Activated CD4-positive, alpha-beta T cell treated with anti-CD3 and anti-CD28 coated beads, Interleukin-10, Interleukin-2, amounts not matched to agents 100 ng/mL and 50 ng/mL, durations not matched to agents 16 hours and 8 hours (primary cell): ENCODE measurements at regions not wholly inside any gene's neighbourhood (a gene's known extent, or its start where the extent isn't known, plus 50 kb on each side); places are given as distances from the start of the nearest gene placed in this dataset.

ENCODE experiments used
- DNase-seq: peaks from one replicate; pipeline ENCODE4 v3.0.0-alpha.2; 2020

DNA sequence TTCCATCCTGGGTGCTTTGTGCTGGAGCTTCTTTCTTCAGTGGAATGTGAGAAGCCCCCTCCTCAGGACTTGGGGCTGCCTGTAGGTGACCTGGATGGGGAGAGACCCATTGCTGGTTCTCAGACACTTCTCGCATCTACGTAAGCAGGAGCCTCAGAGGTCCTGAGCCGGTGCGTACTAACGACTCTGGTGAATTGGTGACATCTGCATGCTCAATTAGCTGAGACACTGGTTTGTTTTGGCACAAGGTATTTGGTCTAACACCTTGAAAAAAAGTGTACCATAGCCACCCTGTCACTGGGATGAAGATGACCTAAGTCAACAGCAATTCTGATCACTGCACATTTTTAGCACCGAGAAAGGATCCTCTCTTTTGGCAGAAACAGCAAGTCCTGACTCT is 57.7 kb downstream of the LRRC30 start:
- DNase-seq, result no peak

DNA sequence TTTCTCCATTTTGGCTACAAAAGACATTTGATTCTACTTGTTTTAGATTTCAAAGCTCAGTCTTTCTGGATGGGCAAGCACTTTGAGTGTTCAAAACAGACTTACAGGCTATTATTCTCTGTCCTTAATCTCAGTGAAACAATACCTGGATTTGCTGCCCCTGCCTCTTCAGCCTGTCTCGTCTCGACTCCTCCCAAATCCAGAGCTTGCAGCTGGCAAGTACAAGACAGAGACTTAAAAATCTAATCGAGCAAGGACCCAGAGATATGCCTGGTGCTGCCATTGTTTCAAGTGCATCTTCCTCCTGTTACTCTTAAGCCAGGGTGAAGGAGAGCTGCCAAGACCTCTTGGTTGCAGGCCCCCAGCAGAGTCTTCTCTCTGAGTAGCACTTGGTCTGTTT is 59.2 kb downstream of the LRRC30 start:
- no peak for DNase-seq

DNA sequence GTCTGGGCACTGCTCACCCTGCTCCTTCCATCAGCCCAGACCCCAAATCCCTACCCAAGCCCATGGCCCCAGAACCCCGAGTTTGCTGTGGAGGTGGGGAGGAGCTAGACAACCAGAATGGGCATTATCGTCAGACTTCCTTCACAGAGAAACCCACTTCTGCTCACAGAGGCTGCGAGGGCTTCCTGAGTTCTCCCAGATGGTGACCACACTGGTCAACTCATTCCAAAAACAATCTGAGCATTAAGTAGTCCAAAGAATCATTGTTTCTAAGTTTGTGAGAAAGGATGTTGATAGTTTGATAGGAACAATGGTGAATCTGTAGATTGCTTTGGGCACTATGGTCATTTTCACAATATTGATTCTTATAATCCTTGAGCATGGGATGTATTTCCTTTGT is 60.2 kb downstream of the LRRC30 start:
- no peak for DNase-seq

DNA sequence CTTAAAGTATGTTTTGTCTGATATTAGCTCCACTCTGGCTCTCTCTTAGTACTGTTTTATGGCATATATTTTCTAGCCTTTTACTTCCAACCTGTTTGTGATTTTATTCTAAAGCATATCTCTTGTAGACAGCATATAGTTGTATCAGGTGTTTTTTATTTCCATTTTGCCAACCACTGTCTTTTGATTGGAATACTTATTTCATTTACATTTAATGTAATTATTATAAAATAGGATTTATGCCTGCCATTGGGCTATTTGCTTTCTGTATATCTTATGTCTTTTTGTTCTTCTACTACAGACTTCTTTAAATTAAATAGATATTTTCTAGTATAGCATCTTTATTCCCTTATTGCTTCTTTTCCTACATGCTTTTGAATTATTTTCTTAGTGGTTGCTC is 67.3 kb downstream of the LRRC30 start:
- DNase-seq, result no peak

DNA sequence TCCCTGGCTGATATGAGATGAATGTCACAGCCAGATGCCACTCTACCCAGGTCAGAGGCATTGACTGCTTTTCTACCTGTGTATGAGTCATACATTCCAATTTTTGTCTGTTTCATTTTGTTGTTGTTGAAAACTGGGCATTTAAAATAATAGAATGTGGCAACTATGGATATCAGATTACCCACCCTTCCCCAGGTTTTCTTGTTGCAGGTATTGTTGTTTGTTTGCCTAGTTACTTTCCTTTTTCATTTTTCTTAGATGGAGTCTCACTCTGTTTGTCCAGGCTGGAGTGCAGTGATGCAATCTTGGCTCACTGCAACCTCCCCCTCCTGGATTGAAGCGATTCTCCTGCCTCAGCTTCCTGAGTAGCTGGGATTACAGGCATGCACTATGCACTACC is 70.2 kb downstream of the LRRC30 start:
- no peak for DNase-seq

DNA sequence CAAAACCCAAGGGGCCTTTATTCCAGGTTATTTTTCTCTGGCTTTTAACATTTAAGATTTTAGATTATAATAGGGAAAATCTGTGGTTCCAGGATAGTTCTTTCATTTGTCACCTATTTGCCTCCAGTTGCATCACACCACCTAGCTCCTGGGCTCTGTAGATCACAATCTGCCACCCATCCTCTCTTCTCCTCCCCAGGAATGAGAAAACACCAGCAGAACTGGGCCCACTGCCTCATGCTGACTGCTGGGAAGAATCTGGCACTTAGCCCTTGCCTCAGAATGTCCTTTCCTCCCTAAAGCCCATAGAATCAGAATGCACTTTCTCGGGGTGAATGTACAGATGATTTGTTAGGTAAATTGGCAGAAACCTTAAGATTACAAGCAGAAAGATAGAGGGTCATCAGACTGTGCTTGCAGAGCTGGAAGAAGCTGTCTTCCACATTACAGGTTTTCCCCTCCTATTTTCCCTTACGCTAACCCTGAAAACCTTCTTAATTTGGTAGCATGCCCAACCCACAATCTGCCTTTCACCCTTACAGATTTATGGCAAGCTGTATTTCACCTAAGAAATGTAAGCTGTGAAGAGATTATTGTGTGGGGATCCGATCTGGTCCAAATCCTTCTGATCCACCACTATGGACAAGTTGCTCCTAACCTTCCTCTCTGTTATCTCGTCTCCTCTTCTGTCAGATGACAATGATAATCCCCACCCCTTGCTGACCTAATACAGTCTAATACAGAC is 72.6 kb downstream of the LRRC30 start:
- no peak for DNase-seq

DNA sequence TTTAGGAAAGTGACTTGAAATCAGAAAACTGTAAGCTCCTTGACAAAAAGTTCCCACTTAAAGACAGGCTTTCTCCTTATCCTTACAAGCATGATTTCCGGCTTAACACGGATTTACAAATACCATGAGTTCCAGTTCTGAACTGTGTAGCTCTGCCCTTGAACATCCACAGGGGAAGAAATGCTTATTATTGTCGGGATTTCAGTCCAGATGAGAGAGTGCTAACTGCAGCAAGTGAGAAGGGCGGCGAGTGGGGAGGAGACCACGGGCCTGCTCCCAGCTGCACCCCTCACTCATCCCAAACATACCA is 73.1 kb downstream of the LRRC30 start:
- DNase-seq, result no peak

DNA sequence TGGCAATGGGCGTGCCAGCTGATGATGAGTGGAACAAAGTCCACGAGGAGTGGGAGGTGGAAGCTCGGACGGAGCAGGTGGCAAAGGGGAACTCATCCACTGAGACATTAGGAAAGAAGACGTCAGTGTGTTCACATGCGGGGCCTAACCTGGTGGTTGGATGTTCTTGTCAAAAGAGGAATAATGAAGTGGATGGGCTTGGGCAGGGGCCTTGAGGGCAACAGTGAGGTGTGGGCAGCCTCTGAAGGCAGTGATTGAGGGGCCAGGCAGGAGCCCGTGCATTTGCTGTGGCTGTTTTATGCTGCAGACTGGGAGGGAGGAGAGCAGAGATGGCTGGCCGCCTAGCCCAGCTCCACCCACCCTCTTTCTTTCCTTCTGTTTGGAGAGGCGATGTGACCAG is 74.5 kb downstream of the LRRC30 start:
- DNase-seq, result no peak

DNA sequence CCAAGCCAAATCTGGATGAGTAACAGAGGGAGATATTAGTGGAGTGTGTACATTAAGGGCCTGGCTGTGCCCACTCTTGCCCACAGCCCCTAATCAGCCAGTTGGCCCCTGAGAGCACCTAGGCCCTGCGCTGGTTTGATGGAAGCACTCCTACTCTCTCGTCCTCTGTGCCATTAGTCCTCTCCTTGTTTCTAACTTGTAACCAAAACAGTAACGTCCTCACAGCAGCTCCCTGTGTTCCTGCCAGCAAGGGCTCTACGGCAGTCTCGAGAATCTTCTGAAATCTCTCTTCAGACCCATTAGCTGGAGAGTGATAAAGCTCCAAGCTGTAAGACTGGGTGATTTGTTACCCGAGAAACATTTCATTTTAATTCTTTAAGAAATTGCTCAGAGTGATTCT is 76.1 kb downstream of the LRRC30 start:
- no peak for DNase-seq

DNA sequence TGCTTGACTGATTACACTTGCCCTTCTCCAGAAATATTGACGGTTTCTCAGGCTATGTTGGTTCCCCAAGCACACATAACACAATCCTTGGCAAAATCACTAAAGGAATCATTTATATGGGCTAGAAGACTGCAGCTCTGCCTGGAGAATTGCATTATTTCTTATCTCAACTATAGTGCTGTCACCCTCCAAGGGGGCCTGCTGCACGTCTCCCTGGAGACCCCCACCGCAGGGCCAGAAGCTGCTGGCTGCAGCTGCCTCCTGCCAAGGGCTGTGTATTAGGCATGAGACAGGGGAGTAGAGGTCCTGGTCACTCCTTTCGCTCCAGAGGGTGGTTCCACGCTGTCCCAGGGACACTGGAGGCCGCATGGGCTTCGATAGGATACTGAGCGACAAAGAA is 76.6 kb downstream of the LRRC30 start:
- no peak for DNase-seq

DNA sequence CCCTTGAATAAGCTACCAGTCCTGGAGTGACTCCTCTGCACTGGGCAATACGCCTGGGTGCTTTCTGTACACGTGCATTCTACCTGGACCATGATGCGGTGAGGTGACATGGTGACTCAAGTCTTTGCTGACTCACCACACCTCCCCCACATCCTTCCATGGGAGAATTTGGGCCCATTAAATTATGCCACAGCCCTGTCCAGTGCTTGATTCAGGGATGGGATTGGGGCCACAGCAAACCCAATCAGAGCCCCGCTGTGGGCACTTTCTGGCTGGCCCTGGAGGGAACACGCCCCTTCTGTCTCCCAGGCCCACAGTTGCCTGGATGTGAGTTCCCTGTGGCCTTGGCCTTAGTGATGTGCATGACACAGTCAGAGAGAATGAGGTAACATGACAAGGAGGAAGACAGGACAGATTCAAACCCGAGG is 86.9 kb downstream of the LRRC30 start:
- DNase-seq, result no peak

DNA sequence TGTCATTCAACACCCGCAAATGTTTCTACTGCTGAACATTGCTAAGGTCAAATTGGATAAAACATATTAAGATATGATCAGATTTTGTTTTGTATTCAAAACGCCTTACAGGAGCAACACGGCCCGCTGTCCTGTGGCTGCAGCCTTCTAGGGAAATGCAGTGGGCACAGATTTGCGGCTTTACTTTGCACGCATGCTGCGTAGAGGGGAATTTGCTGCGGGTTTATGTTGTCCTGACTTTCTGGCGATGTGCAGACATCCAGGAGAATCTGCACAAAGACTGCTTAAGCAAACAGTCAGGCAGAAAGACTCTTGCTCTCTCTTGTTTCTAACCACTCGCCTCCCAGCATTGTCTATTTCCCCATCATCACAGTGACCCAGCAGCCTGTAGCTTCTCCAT is 88.3 kb downstream of the LRRC30 start:
- no peak for DNase-seq

DNA sequence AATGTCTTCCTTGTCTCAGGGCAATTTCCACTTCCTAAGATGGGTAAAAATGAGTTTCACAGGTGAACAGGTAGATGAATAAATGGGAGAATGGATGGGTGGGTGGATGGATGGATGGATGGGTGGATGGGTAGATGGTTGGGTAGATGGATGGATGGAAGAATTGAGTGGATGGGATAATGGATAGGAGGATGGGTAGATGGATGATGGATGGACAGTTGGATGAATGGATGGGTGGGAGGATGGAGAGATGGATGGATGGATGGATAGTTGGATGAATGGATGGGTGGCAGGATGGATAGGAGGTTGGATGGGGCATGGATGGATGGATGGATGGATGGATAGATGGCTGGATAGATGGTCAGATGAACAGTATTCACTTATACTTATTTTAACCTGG is 90.9 kb downstream of the LRRC30 start:
- DNase-seq, result no peak

DNA sequence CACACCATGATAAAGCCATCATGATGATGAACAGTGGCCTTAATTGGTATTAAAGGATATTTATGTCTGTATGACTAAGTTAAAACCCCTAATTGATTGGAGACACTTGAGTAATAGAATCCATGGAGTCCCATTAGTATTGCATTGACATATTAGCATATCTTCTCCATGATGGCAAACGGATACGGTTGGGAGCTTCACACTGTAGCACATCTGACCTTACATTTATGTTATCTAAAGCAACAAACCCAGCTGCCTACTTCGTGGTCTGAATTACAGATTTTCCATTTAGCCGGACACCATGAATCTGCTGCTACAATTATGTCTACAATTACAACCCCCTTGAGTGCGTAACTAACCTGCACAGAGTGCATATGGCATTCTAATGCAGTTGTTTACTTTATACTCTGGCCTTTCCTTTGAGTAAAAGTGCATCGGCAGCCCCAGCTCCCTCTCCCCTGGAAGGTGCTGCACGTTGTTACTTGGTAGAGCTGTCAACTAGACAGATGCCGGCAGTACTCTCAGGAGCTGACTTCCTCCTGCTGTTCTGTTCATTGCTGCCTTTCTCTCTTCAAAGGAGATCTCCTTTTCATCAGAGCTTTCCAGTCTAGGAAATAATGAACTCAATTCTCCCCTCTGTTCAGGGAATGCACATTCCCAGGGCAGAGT is 92.1 kb downstream of the LRRC30 start:
- no peak for DNase-seq

DNA sequence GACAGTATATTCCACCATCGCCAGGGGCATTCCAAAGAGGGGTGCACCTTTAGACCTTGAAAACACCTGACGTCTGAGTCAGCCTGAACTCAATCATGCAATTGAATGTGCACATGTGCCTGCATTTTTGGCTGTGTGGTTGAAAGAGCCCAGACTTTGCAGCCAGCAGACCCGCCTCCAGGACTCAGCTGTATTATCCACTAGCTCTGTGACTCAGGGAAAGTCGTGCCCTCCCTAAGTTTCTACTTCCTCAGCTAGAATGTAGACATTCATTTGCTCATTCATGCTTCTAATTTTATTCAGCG is 94.2 kb downstream of the LRRC30 start:
- no peak for DNase-seq

DNA sequence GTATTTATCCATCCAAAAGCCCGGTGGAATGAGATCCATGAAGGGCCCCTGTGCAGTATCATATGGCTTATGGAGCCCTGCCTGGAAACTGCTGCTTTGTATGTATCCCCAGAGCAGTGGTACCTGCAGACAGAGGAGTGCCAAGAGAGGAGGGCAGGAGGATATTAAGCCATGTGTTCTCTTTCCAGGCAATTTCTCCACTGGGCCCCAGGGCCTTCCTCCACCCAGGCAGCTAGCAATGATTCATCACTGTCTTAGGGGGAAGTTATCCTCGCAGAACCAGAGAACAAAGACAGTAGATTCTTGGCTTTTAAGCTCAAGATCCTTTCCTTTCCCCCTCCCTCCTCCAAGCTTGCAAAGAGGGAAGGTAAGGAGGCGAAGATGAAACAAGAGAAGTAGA is 98.1 kb downstream of the LRRC30 start:
- DNase-seq, result no peak

DNA sequence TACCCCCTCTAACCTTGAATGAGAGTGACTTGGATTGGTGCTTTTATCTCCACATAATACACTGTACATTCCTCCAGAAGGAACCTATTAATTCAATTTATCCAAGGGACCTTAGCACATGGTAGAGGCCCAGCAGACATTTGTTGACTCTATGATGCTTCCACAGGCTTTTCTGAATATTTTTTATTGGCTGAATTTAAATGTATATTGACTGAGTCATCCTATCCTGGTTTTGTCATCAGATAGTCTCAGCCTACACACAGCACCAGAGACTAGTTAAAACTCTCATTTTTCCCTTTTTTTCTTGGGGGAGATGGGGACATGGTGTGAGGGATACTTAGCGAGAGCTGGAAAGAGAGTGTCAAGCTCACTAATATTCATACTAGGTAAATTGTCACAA is 101.6 kb downstream of the LRRC30 start:
- DNase-seq, result no peak

DNA sequence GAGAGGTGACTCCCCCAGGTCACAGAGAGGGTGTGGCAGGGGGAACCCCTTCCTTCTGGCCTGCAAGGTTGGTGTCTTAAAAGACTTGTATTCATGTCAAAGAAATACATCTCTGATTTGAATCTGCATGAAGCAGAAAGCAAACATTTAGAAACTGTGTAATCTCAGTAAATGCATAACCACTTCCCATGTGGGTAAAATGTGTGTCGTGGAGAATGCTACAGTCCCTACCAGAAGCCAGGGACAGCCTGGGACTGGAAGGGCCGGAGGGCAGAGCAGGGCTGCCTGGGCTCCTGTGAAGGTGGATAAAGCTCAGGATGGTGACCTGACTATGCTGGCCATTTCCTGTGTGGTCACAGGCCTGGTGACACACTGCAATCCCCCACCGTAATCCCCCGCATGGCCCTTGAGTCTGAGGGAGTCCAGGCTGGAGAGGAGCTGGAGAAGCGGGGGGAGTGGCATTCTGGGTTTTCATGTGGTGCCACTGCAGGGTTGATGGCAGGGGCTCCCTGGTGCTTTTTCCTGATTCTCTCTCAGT is 102.2 kb downstream of the LRRC30 start:
- DNase-seq, result no peak

DNA sequence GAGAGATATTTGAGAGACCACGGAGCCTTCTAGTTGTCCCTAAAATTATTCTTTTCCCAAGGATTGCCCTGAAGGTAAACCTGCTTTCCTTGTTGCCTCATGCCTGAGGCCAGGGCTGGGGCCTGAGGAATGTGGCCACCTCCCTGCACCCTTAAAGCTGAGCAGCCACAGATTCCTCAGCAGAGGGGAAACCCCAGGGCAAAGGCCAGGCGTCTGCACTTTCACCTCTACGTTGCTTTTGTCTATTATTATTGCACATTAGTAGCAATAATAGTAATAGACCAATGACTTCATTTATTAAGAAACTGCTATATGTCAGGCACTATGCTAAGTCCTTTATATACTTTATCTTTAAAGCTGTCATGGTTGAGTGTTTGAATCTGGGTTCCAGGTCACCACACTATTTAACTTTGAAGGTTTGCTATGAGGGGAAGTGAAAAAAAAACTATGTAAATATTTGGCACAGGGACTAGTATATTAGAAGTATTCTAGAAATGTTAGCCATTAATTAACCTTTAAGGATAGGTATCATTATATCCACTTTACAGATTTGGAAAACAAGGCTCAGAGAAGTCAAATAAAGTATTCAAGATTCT is 104.2 kb downstream of the LRRC30 start:
- no peak for DNase-seq

DNA sequence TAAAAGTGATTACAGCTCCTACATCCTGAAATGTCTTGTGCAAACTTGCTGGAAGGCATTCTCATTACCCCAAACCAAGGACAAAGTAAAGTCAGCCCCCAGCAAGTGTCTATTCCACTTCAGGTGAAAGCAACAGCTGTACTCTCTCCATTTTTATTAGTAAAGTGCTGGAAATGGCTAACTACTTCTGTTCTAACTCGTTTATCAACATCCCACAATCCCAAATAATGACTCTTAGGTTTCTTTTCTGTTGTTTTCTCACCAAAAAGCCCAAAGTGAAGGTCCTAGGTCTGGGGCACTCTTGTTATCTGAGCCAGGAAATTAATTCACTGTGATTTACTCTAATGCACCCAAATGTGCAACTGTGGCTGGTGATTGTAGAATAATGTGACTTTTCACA is 105.7 kb downstream of the LRRC30 start:
- no peak for DNase-seq

DNA sequence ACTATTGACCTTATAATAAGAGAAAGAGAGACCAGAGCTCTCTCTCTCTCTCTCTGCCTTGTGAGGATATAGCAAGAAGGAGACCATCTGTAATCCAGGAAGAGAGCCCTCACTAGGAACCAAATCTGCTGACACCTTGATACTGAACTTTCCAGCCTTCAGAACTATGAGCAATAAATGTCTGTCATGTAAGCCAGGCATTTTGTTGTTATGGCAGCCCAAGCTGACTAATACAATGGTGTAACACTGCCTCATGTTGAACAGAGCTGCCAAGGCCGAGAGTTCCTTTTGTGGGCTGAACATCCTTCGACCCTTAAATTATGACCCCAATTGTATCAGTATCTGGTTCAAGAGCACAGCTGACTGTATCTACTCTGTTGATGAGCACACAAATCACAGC is 108.0 kb downstream of the LRRC30 start:
- no peak for DNase-seq

DNA sequence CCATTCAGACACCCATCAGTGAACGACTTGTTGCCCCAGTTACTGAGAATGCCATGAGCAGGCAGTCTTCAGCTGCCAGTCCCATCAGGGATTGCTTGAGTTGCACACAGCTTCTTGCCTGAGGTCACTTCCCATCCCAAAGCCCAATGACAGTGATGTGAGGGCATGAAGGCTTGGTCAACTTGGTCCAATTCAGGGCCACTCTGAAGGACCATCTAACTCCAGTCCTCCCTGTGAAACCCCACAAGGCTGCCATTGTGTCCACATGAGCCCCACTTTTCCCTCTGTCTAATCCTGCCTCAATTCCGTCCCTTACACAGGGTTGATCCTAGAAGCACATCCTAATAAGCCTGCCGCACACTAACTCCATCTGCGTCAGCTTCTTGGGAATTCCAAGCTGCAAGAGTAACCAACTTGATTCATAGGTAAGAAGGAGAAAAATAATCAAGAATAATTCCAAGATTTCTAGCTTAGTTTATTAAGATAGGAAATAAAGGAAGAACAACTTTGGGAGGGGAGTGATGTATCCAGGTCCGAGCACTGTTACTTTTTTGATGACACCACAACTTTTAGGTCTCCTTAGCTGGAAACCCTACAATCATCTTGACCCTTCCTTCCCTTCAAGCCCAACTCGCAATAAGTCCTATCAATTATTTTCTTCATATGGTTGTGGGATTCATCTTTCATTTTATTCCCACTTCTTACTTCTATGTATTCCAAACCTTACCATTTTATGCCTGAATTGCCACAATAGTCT is 110.9 kb downstream of the LRRC30 start:
- DNase-seq, result no peak

DNA sequence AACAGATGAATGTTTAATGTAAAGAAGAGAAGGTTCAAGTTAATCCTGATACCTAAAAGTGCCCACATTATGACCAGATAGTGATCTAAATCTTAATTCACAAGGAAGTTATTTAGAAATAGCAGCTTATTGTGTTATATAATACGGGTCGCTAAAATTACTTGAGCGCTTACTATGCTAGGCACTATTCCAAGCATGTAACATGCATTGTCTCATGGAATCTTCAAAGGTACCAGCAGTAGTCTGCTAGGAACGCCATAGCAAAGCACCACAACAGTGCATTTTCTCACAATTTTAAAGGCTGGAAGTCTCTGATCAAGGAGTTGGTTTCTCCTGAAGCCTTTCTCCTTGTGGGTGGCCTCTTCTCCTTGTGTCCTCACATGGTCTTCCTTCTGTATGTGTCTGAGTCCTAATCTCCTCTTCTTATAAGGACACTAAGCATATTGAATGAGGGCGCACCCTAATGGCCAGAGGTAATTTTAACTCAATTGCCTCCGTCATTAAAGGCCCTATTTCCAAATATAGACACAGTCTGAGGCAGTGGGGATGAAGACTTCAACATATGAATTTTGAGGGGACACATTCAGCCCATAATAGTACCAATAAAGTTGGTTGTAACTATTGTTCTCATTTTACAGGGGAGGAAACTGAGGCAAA is 118.4 kb downstream of the LRRC30 start:
- no peak for DNase-seq
